ENCODE measurements at regions not wholly inside any gene's neighbourhood (a gene's known extent, or its start where the extent isn't known, plus 50 kb on each side); places are given as distances from the start of the nearest gene placed in this dataset.
"Not testable (repeated sequence)": the region's sequence is repeated elsewhere in the genome, so short reads cannot be mapped to it uniquely, and the experiment has no call there.

GRCh38 chr13:65497265-65497664 lies 1732.9 kb downstream of the PCDH9 start:
- Histone ChIP-seq H3K9me3 (ENCODE audit: control insufficient read depth, insufficient read depth, low read length) (no peaks in the 10 kb centered on the region), H3K27ac (ENCODE audit: low read depth, low read length) (no peak overlapping the region), H3K4me3 (ENCODE audit: low read depth, low read length) (no peak overlapping the region), H3K27me3 (ENCODE audit: control insufficient read depth, insufficient read depth, low read length) (no peaks in the 10 kb centered on the region)
- POLR2A ChIA-PET, result no interaction called here
- CTCF ChIA-PET, result no interaction called here
- DNase-seq (ENCODE audit: low read depth, low spot score), result peak; percentile 15
- no peak for TF ChIP-seq CTCF (IDR thresholded peaks at IDR 0.05; ENCODE audit: low read depth, low read length)

- H3K4me3 ChIP-seq (ENCODE audit: low read depth, low read length); DNase-seq (ENCODE audit: low read depth, low spot score); CTCF ChIA-PET; POLR2A ChIA-PET; H3K27me3 ChIP-seq (ENCODE audit: control insufficient read depth, insufficient read depth, low read length); H3K9me3 ChIP-seq (ENCODE audit: control insufficient read depth, insufficient read depth, low read length); H3K27ac ChIP-seq (ENCODE audit: low read depth, low read length): not testable (repeated sequence)
These were observed 1739.4 kb downstream of the PCDH9 start for GRCh38 chr13:65490725-65491124.

GRCh38 chr13:65488606-65489005 lies 1741.5 kb downstream of the PCDH9 start:
- Histone ChIP-seq H3K4me3 (ENCODE audit: low read depth, low read length) (no peak overlapping the region), H3K27ac (ENCODE audit: low read depth, low read length) (no peak overlapping the region), H3K27me3 (ENCODE audit: control insufficient read depth, insufficient read depth, low read length) (no peaks in the 10 kb centered on the region), H3K9me3 (ENCODE audit: control insufficient read depth, insufficient read depth, low read length) (no peaks in the 10 kb centered on the region)
- CTCF ChIA-PET, result no interaction called here
- POLR2A ChIA-PET, result no interaction called here
- no peak for DNase-seq (ENCODE audit: low read depth, low spot score)
- TF ChIP-seq CTCF (IDR thresholded peaks at IDR 0.05; ENCODE audit: low read depth, low read length), result no peak

- no peaks in the 10 kb centered on the region for H3K9me3 ChIP-seq (ENCODE audit: control insufficient read depth, insufficient read depth, low read length)
- no peak overlapping the region for H3K27ac ChIP-seq (ENCODE audit: low read depth, low read length)
- TF ChIP-seq CTCF (IDR thresholded peaks at IDR 0.05; ENCODE audit: low read depth, low read length), result no peak
- ChIA-PET CTCF (no interaction called here), POLR2A (no interaction called here)
- H3K4me3 ChIP-seq (ENCODE audit: low read depth, low read length), result no peak overlapping the region
- no peaks in the 10 kb centered on the region for H3K27me3 ChIP-seq (ENCODE audit: control insufficient read depth, insufficient read depth, low read length)
- no peak for DNase-seq (ENCODE audit: low read depth, low spot score)
These were observed 1750.4 kb downstream of the PCDH9 start for GRCh38 chr13:65479692-65480091.

GRCh38 chr13:65473196-65473595 lies 1756.9 kb downstream of the PCDH9 start:
- Histone ChIP-seq H3K4me3 (ENCODE audit: low read depth, low read length) (no peak overlapping the region), H3K27me3 (ENCODE audit: control insufficient read depth, insufficient read depth, low read length) (no peaks in the 10 kb centered on the region), H3K9me3 (ENCODE audit: control insufficient read depth, insufficient read depth, low read length) (no peaks in the 10 kb centered on the region), H3K27ac (ENCODE audit: low read depth, low read length) (no peak overlapping the region)
- TF ChIP-seq CTCF (IDR thresholded peaks at IDR 0.05; ENCODE audit: low read depth, low read length), result no peak
- POLR2A ChIA-PET, result no interaction called here
- DNase-seq (ENCODE audit: low read depth, low spot score), result no peak
- CTCF ChIA-PET, result no interaction called here

GRCh38 chr13:65472336-65472735 lies 1757.8 kb downstream of the PCDH9 start:
- POLR2A ChIA-PET, result no interaction called here
- TF ChIP-seq CTCF (IDR thresholded peaks at IDR 0.05; ENCODE audit: low read depth, low read length), result no peak
- Histone ChIP-seq H3K27me3 (ENCODE audit: control insufficient read depth, insufficient read depth, low read length) (no peaks in the 10 kb centered on the region), H3K4me3 (ENCODE audit: low read depth, low read length) (no peak overlapping the region), H3K9me3 (ENCODE audit: control insufficient read depth, insufficient read depth, low read length) (no peaks in the 10 kb centered on the region), H3K27ac (ENCODE audit: low read depth, low read length) (no peak overlapping the region)
- no peak for DNase-seq (ENCODE audit: low read depth, low spot score)
- CTCF ChIA-PET, result no interaction called here

All from AG04450 (cell line).